ENCODE measurements at regions not wholly inside any gene's neighbourhood (a gene's known extent, or its start where the extent isn't known, plus 50 kb on each side); places are given as distances from the start of the nearest gene placed in this dataset.

- no peak for TF ChIP-seq EZH2phosphoT487 (IDR thresholded peaks at IDR 0.05; ENCODE audit: insufficient read depth, low read depth)
- no peak for TF ChIP-seq EZH2 (IDR thresholded peaks at IDR 0.05; ENCODE audit: insufficient read depth, poor library complexity, severe bottlenecking)
Observed at GRCh38 chr5:97545446-97545845, 362.4 kb upstream of the RIOK2 start.

Data from GM23248 (cell line).